Effector memory CD8-positive, alpha-beta T cell (primary cell): ENCODE measurements at regions not wholly inside any gene's neighbourhood (a gene's known extent, or its start where the extent isn't known, plus 50 kb on each side); places are given as distances from the start of the nearest gene placed in this dataset.

Source experiments
- ATAC-seq: fragments of 150-1000 bp; cut with Tn5 transposase; replicated peaks from 2 replicates; pipeline ENCODE4 v1.10.0; 2021; ENCODE audit warnings: mild to moderate bottlenecking, moderate library complexity
- DNase-seq, 3 experiments: peaks; one replicate each; pipeline ENCODE4 v3.0.0; 2021
- H3K27ac Mint-ChIP-seq, 2 donors: one replicate each; pipeline ENCODE4 v1.8.0; 2022; ENCODE audit warnings: mild to moderate bottlenecking in 2 of 2, mixed read lengths in 2 of 2, moderate library complexity in 2 of 2
- H3K27me3 Mint-ChIP-seq, 2 donors: one replicate each; pipeline ENCODE4 v1.8.0; 2022; ENCODE audit warnings: mixed read lengths in 2 of 2
- H3K36me3 Mint-ChIP-seq: one replicate; pipeline ENCODE4 v1.8.0; 2022; ENCODE audit warnings: mild to moderate bottlenecking, moderate library complexity, mixed read lengths; ENCODE audit not compliant: insufficient read depth
- H3K4me1 Mint-ChIP-seq, 2 donors: one replicate each; pipeline ENCODE4 v1.8.0; 2022; ENCODE audit warnings: low read depth in 2 of 2, mixed read lengths in 2 of 2
- H3K4me3 Mint-ChIP-seq, 2 donors: one replicate each; pipeline ENCODE4 v1.8.0; 2022; ENCODE audit warnings: mild to moderate bottlenecking in 2 of 2, mixed read lengths in 2 of 2, moderate library complexity in 2 of 2
- H3K9me3 Mint-ChIP-seq, 2 donors: one replicate each; pipeline ENCODE4 v1.8.0; 2022; ENCODE audit warnings: mixed read lengths in 2 of 2

GRCh38 chr3:24981309-24981708, 446.8 kb upstream of the RARB start:
- ATAC-seq, result no peak
- no peak overlapping the region for H3K27ac Mint-ChIP-seq
- peaks cover 10 to 15% of the 10 kb centered on the region in 2 donors for H3K9me3 Mint-ChIP-seq
- no peaks in the 10 kb centered on the region for H3K27me3 Mint-ChIP-seq
- H3K4me3 Mint-ChIP-seq, result no peak overlapping the region
- no peak for DNase-seq
- no peaks in the 10 kb centered on the region for H3K36me3 Mint-ChIP-seq
- H3K4me1 Mint-ChIP-seq, result no peaks in the 10 kb centered on the region

- DNase-seq (no peak), ATAC-seq (no peak)
- H3K27ac Mint-ChIP-seq, result no peak overlapping the region
- H3K9me3 Mint-ChIP-seq, result peaks cover 10 to 15% of the 10 kb centered on the region in 2 donors
- H3K4me3 Mint-ChIP-seq, result no peak overlapping the region
- no peaks in the 10 kb centered on the region for H3K27me3 Mint-ChIP-seq
- H3K36me3 Mint-ChIP-seq, result no peaks in the 10 kb centered on the region
- no peaks in the 10 kb centered on the region for H3K4me1 Mint-ChIP-seq
Measured at GRCh38 chr3:24981924-24982323, 446.1 kb upstream of the RARB start.

- DNase-seq (no peak), ATAC-seq (no peak)
- no peak overlapping the region for H3K4me3 Mint-ChIP-seq
- H3K27me3 Mint-ChIP-seq, result no peaks in the 10 kb centered on the region
- H3K4me1 Mint-ChIP-seq, result no peaks in the 10 kb centered on the region
- no peaks in the 10 kb centered on the region for H3K36me3 Mint-ChIP-seq
- H3K27ac Mint-ChIP-seq, result no peak overlapping the region
- peaks cover under 1 to 2% of the 10 kb centered on the region in 2 donors for H3K9me3 Mint-ChIP-seq
Measured at GRCh38 chr3:24985668-24986067, 442.4 kb upstream of the RARB start.

- Mint-ChIP-seq H3K27ac (no peak overlapping the region), H3K4me1 (no peaks in the 10 kb centered on the region), H3K36me3 (no peaks in the 10 kb centered on the region), H3K9me3 (peaks cover 0 to 2% of the 10 kb centered on the region in 2 donors), H3K4me3 (no peak overlapping the region), H3K27me3 (no peaks in the 10 kb centered on the region)
- no peak for ATAC-seq
- DNase-seq, result no peak
Measured at GRCh38 chr3:24986612-24987011, 441.5 kb upstream of the RARB start.

GRCh38 chr3:24999357-24999756, 428.7 kb upstream of the RARB start:
- Mint-ChIP-seq H3K9me3 (peaks cover 0 to 3% of the 10 kb centered on the region in 2 donors), H3K27me3 (no peaks in the 10 kb centered on the region), H3K27ac (no peak overlapping the region), H3K4me1 (no peaks in the 10 kb centered on the region), H3K36me3 (no peaks in the 10 kb centered on the region), H3K4me3 (no peak overlapping the region)
- DNase-seq, result no peak
- ATAC-seq, result no peak

GRCh38 chr3:25000971-25001591, 427.0 kb upstream of the RARB start:
- no peak for DNase-seq
- Mint-ChIP-seq H3K4me3 (no peak overlapping the region), H3K4me1 (no peaks in the 10 kb centered on the region), H3K27ac (no peak overlapping the region), H3K36me3 (no peaks in the 10 kb centered on the region), H3K9me3 (peaks cover 3 to 5% of the 10 kb centered on the region in 2 donors), H3K27me3 (no peaks in the 10 kb centered on the region)
- no peak for ATAC-seq

- Mint-ChIP-seq H3K27me3 (no peaks in the 10 kb centered on the region), H3K36me3 (no peaks in the 10 kb centered on the region), H3K4me3 (no peak overlapping the region), H3K27ac (no peak overlapping the region), H3K9me3 (peaks cover 3 to 6% of the 10 kb centered on the region in 2 donors), H3K4me1 (no peaks in the 10 kb centered on the region)
- DNase-seq, result no peak
- ATAC-seq, result no peak
Measured at GRCh38 chr3:25002052-25002451, 426.0 kb upstream of the RARB start.

- no peak for DNase-seq
- ATAC-seq, result no peak
- H3K9me3 Mint-ChIP-seq, result peaks cover 0 to 6% of the 10 kb centered on the region in 2 donors
- H3K27me3 Mint-ChIP-seq, result no peaks in the 10 kb centered on the region
- H3K4me1 Mint-ChIP-seq, result no peaks in the 10 kb centered on the region
- H3K36me3 Mint-ChIP-seq, result no peaks in the 10 kb centered on the region
- no peak overlapping the region for H3K4me3 Mint-ChIP-seq
- no peak overlapping the region for H3K27ac Mint-ChIP-seq
Measured at GRCh38 chr3:25007974-25008658, 419.9 kb upstream of the RARB start.

- Mint-ChIP-seq H3K36me3 (no peaks in the 10 kb centered on the region), H3K4me1 (no peaks in the 10 kb centered on the region), H3K9me3 (peaks cover 0 to 6% of the 10 kb centered on the region in 2 donors), H3K27me3 (no peaks in the 10 kb centered on the region), H3K27ac (no peak overlapping the region), H3K4me3 (no peak overlapping the region)
- DNase-seq (no peak), ATAC-seq (no peak)
Measured at GRCh38 chr3:25009665-25010064, 418.4 kb upstream of the RARB start.

GRCh38 chr3:25015599-25015998, 412.5 kb upstream of the RARB start:
- ATAC-seq (no peak), DNase-seq (no peak)
- Mint-ChIP-seq H3K9me3 (no peaks in the 10 kb centered on the region), H3K36me3 (no peaks in the 10 kb centered on the region), H3K27ac (no peak overlapping the region), H3K27me3 (no peaks in the 10 kb centered on the region), H3K4me1 (no peaks in the 10 kb centered on the region), H3K4me3 (no peak overlapping the region)

GRCh38 chr3:25018909-25019308, 409.2 kb upstream of the RARB start:
- no peaks in the 10 kb centered on the region for H3K27me3 Mint-ChIP-seq
- H3K4me3 Mint-ChIP-seq, result no peak overlapping the region
- DNase-seq, result no peak
- no peaks in the 10 kb centered on the region for H3K9me3 Mint-ChIP-seq
- H3K27ac Mint-ChIP-seq, result no peak overlapping the region
- H3K36me3 Mint-ChIP-seq, result no peaks in the 10 kb centered on the region
- H3K4me1 Mint-ChIP-seq, result no peaks in the 10 kb centered on the region
- no peak for ATAC-seq

GRCh38 chr3:25019506-25019905, 408.6 kb upstream of the RARB start:
- H3K9me3 Mint-ChIP-seq, result no peaks in the 10 kb centered on the region
- H3K4me3 Mint-ChIP-seq, result no peak overlapping the region
- ATAC-seq, result no peak
- H3K4me1 Mint-ChIP-seq, result no peaks in the 10 kb centered on the region
- no peak for DNase-seq
- no peak overlapping the region for H3K27ac Mint-ChIP-seq
- H3K27me3 Mint-ChIP-seq, result no peaks in the 10 kb centered on the region
- no peaks in the 10 kb centered on the region for H3K36me3 Mint-ChIP-seq

- H3K27ac Mint-ChIP-seq, result no peak overlapping the region
- H3K36me3 Mint-ChIP-seq, result no peaks in the 10 kb centered on the region
- no peaks in the 10 kb centered on the region for H3K4me1 Mint-ChIP-seq
- H3K27me3 Mint-ChIP-seq, result no peaks in the 10 kb centered on the region
- DNase-seq (no peak), ATAC-seq (no peak)
- no peak overlapping the region for H3K4me3 Mint-ChIP-seq
- peaks cover 0 to 4% of the 10 kb centered on the region in 2 donors for H3K9me3 Mint-ChIP-seq
Measured at GRCh38 chr3:25021816-25022215, 406.2 kb upstream of the RARB start.

- Mint-ChIP-seq H3K36me3 (no peaks in the 10 kb centered on the region), H3K27me3 (no peaks in the 10 kb centered on the region), H3K9me3 (peaks cover 0 to 7% of the 10 kb centered on the region in 2 donors), H3K4me1 (no peaks in the 10 kb centered on the region), H3K27ac (no peak overlapping the region), H3K4me3 (no peak overlapping the region)
- DNase-seq (no peak), ATAC-seq (no peak)
Measured at GRCh38 chr3:25023876-25024275, 404.2 kb upstream of the RARB start.
